ENCODE measurements at regions not wholly inside any gene's neighbourhood (a gene's known extent, or its start where the extent isn't known, plus 50 kb on each side); places are given as distances from the start of the nearest gene placed in this dataset.

DNA sequence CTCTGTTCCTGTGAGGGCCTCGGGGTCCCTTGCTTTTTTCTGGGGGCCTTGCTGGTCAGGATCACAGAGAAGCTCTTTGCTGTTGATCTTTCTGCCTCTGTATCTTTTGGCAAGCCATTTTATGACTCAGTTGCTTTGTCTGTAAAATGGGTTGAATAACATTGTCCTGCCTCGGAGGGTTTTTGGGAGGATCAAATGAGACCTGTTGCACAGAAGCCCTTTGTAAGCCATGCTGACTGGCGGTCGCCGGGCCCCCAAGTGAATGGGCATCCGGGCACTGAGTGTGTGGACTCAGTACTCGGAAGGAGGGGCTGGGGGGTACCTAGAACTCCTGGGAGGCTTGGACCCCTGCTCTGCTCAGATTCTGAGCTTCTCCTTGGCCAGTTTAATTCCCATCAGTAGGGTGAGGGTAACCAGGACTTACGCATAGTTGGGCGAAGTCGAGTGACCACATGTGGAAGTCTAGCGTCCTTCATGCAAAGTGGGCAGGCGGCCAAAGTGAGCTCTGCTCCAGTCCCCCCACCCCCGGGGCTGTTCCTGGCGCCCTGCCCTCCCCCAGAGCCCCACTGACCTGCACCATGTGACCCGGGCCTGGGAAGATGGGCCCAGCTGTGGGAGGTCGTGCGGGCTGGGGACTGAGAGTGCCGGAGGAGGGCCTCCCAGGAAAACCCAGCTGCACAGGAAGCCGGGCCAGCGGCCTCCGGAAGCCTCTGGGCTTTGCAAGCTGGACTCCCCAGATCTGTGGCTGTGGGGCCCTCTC lies 284.0 kb downstream of the SEC14L1 start:
- Histone ChIP-seq H3K4me3 (ENCODE audit: low read depth, low read length) (no peak overlapping the region), H3K27me3 (ENCODE audit: control insufficient read depth, insufficient read depth, low read length) (no peaks in the 10 kb centered on the region), H3K36me3 (ENCODE audit: control insufficient read depth, insufficient read depth, low read length) (no peaks in the 10 kb centered on the region)
- TF ChIP-seq, protein P1, sequence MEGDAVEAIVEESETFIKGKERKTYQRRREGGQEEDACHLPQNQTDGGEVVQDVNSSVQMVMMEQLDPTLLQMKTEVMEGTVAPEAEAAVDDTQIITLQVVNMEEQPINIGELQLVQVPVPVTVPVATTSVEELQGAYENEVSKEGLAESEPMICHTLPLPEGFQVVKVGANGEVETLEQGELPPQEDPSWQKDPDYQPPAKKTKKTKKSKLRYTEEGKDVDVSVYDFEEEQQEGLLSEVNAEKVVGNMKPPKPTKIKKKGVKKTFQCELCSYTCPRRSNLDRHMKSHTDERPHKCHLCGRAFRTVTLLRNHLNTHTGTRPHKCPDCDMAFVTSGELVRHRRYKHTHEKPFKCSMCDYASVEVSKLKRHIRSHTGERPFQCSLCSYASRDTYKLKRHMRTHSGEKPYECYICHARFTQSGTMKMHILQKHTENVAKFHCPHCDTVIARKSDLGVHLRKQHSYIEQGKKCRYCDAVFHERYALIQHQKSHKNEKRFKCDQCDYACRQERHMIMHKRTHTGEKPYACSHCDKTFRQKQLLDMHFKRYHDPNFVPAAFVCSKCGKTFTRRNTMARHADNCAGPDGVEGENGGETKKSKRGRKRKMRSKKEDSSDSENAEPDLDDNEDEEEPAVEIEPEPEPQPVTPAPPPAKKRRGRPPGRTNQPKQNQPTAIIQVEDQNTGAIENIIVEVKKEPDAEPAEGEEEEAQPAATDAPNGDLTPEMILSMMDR (IDR thresholded peaks at IDR 0.05; ENCODE audit: insufficient read depth, low read length, poor library complexity, severe bottlenecking): no peak
- peak; percentile 69 for DNase-seq (ENCODE audit: low read depth)

DNA sequence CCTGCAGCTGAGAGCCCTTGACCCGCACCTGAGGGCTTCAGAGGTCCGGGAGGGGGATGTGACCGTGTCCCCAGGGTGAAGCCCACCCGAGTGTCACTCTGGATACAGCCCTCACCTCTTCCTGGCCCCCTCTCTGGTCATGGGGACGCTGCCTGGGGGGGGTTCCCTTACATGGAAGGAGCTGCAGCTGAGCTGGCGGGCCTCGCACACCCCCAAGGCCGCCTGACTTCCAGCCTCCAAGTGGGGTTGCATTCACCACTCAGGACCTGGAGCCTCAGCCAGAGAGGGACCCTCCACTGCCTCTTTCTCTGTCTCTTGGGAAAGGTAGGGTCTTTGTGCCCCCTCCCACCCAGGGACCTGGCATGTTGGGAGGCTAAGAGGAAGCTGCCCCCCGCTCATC lies 284.6 kb downstream of the SEC14L1 start:
- H3K27me3 ChIP-seq (ENCODE audit: control insufficient read depth, insufficient read depth, low read length): no peaks in the 10 kb centered on the region
- no peaks in the 10 kb centered on the region for H3K36me3 ChIP-seq (ENCODE audit: control insufficient read depth, insufficient read depth, low read length)
- DNase-seq (ENCODE audit: low read depth): no peak
- no peak overlapping the region for H3K4me3 ChIP-seq (ENCODE audit: low read depth, low read length)
- TF ChIP-seq, protein P1 (IDR thresholded peaks at IDR 0.05; ENCODE audit: insufficient read depth, low read length, poor library complexity, severe bottlenecking): no peak

GRCh38 chr17:77425791-77426641 lies 285.2 kb downstream of the SEC14L1 start:
- DNase-seq (ENCODE audit: low read depth): no peak
- no peaks in the 10 kb centered on the region for H3K27me3 ChIP-seq (ENCODE audit: control insufficient read depth, insufficient read depth, low read length)
- TF ChIP-seq, protein P1 (IDR thresholded peaks at IDR 0.05; ENCODE audit: insufficient read depth, low read length, poor library complexity, severe bottlenecking): no peak
- H3K36me3 ChIP-seq (ENCODE audit: control insufficient read depth, insufficient read depth, low read length): no peaks in the 10 kb centered on the region
- no peak overlapping the region for H3K4me3 ChIP-seq (ENCODE audit: low read depth, low read length)

- Histone ChIP-seq H3K27me3 (ENCODE audit: control insufficient read depth, insufficient read depth, low read length) (no peaks in the 10 kb centered on the region), H3K36me3 (ENCODE audit: control insufficient read depth, insufficient read depth, low read length) (no peaks in the 10 kb centered on the region), H3K4me3 (ENCODE audit: low read depth, low read length) (no peak overlapping the region)
- TF ChIP-seq, protein P1 (IDR thresholded peaks at IDR 0.05; ENCODE audit: insufficient read depth, low read length, poor library complexity, severe bottlenecking): no peak
- DNase-seq (ENCODE audit: low read depth): no peak
Measured at GRCh38 chr17:77426676-77427386, 286.1 kb downstream of the SEC14L1 start.

GRCh38 chr17:77427391-77427991 lies 286.7 kb downstream of the SEC14L1 start:
- TF ChIP-seq, protein P1 (IDR thresholded peaks at IDR 0.05; ENCODE audit: insufficient read depth, low read length, poor library complexity, severe bottlenecking): peak; percentile 4
- no peak for DNase-seq (ENCODE audit: low read depth)
- H3K36me3 ChIP-seq (ENCODE audit: control insufficient read depth, insufficient read depth, low read length): no peaks in the 10 kb centered on the region
- no peak overlapping the region for H3K4me3 ChIP-seq (ENCODE audit: low read depth, low read length)
- H3K27me3 ChIP-seq (ENCODE audit: control insufficient read depth, insufficient read depth, low read length): no peaks in the 10 kb centered on the region
